ENCODE measurements at regions not wholly inside any gene's neighbourhood (a gene's known extent, or its start where the extent isn't known, plus 50 kb on each side); places are given as distances from the start of the nearest gene placed in this dataset.

GRCh38 chr4:3703343-3703676 lies 62.9 kb upstream of the ADRA2C start:
- TF ChIP-seq CTCF (IDR thresholded peaks at IDR 0.05) (no peak), POLR2A (IDR thresholded peaks at IDR 0.05) (no peak), POLR2AphosphoS5 (IDR thresholded peaks at IDR 0.05; ENCODE audit: insufficient read depth in 1 of 2, low read depth in 1 of 2) (no peak)
